ENCODE measurements at regions not wholly inside any gene's neighbourhood (a gene's known extent, or its start where the extent isn't known, plus 50 kb on each side); places are given as distances from the start of the nearest gene placed in this dataset.
A peak's percentile ranks its signal among the peaks of the same experiment; 100 is the strongest.
"Not testable (repeated sequence)": the region's sequence is repeated elsewhere in the genome, so short reads cannot be mapped to it uniquely, and the experiment has no call there.

DNA sequence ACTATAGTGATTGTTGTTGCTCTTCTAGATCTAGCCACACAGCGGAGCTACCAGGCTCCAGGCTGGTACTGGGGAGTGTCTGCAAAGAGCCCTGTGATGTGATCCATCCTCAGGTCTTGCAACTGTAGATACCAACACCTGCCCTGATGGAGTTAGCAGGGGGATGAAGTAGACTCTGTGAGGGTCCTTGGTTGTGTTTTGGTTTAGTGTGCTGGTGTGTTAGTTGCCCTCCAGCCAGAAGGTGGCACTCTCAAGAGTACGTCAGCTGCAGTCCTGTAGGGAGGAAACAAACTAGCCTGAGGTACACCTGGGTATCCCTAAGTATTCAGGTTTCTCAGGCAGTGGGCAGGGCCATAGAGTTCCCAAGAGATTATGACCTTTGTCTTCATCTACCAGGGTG lies 81.2 kb upstream of the TMPRSS2 start:
- DNase-seq (ENCODE audit: low spot score), result no peak

DNA sequence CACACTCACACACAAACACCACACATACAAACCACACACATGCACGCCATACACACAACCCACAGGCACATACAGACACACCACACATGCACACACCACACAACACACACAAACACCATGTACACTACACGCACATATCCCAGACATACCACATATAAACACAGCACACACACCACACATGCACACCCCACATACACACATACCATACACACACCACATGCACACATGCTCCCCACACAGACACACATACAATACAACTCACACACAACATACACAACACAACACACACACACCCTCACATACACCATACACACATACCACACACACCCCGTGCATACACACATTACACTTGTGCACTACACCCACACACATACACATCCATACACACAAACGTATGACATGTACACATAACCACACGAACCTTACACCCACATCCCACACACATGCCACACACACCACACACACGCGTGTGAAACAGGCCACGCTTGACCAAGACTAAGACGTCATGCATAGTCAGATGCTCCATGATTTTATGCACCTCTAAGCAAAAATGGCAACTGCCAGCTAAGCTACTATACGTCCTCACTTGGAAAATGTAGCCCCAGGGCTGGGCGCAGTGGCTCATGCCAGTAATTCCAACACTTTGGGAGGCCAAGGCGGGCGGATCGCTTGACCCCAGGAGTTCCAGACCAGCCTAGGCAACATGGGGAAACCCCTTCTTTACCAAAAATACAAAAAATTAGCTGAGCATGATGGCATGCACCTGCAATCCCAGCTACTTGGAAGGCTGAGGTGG lies 77.4 kb upstream of the TMPRSS2 start:
- DNase-seq (ENCODE audit: low spot score), result no peak

DNA sequence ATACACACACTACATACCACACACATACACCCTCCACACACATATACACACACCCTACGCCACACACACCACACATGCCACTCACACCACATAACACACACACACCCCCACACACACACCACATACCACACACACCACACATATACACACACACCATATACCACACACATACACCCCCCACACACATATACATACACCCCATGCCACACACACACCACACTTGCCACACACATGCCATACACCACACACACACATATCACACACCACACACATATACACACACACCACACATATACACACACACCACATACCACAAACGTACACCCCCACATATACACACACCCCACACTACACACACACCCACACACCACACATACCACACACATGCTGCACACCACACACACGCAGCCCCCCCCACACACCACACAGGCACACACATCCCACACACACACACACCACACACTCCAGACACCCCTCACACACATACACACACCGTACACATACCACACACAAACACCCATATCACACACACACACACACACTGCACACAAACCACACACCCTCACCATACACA lies 76.7 kb upstream of the TMPRSS2 start:
- no peak for DNase-seq (ENCODE audit: low spot score)

DNA sequence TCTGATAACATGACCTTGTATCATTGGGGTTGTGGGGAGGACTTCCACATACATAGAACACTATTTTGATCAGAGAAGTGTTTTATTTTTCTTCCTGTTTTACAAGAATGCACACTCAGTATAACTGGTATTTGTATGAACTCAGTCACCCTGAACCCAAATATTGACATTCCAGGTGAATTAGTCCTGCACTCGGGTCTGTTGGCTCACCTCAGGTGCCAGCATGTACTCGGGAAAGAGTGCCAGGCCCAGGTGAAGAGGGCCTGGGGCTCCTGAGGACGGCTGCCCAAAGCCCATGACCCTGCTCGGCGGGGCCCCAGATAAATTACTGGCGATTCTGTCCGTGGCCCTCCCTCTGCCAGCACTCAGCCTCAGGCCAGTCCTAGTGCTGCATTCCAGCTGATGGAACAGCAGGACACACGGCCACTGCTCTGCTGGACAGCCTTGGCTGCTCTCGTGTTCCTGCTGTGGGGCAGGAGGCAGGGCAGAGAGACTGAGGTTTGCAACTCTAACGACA lies 75.4 kb upstream of the TMPRSS2 start:
- DNase-seq (ENCODE audit: low spot score), result peak; percentile 30

DNA sequence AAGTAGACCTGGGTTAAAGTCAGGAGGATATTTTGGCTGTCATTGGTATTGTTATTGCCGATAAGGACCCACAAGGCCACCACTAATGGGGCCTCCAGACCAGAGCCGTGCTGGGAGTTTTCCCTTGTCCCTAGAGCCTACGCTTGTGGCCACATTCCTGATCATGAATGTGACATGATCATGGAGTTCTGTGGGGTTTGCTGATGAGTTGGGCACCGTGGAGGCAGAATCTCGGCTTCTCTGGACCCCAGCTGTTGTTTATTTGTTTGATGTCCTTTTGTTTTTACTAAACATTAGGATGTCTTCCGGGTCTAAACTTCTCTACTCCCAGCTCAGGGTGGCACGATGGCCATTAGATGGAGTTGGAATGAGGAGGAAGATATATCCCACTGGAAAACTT lies 74.9 kb upstream of the TMPRSS2 start:
- no peak for DNase-seq (ENCODE audit: low spot score)

DNA sequence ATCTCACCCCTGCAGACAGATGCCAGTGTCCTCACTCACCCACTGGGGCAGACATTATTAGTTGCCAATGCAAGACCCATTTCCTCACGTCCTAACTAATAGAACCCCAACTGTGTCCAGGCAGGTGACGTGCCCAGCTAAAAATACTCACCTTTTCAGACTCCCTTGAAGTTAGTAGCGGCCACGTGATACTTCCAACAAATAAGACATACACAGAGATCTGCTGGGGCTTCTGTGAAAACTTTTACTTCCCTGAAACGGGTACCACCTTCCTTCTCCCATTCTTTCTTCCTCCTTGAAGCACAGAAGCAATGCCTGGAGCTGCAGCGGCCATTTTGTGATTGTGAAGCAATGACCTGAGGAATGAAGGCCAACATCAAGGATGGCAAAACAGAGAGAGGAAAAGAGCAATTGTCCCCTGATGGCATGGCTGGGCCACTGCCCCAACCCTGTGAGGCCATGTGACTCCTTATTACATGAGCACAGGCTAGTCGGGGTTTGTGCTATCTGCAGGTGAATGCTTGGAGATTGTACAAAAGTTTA lies 74.4 kb upstream of the TMPRSS2 start:
- no peak for DNase-seq (ENCODE audit: low spot score)

DNA sequence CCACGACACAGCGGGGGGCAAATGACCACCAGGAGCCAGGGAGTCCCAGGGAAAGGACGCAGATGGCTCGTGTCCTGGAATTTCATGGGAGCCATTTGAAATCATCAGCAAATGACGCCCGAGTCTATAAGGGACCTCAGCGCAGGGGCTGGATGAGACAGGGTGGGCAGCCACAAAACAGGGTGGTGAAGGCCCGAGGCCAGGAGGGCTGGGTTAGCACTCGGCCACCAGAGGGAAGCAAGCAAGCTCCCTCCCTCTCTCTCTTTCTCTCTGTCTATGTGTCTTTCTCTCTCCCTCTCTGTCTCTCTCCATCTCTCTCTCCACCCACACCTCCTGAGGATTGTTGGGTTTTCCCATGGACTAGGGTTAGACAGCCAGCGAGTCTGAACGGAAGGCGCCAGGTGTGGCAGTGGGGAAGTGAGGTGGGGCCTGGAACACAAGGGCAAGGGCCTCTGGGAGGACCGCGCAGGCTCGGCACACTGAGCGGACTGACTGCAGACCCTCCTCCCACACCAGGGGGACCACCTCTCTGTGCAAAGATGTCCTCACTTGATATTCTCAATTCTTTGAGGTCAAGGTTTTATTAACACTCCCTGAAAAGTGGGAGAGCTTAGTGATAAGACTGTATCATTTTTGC lies 73.8 kb upstream of the TMPRSS2 start:
- no peak for DNase-seq (ENCODE audit: low spot score)

DNA sequence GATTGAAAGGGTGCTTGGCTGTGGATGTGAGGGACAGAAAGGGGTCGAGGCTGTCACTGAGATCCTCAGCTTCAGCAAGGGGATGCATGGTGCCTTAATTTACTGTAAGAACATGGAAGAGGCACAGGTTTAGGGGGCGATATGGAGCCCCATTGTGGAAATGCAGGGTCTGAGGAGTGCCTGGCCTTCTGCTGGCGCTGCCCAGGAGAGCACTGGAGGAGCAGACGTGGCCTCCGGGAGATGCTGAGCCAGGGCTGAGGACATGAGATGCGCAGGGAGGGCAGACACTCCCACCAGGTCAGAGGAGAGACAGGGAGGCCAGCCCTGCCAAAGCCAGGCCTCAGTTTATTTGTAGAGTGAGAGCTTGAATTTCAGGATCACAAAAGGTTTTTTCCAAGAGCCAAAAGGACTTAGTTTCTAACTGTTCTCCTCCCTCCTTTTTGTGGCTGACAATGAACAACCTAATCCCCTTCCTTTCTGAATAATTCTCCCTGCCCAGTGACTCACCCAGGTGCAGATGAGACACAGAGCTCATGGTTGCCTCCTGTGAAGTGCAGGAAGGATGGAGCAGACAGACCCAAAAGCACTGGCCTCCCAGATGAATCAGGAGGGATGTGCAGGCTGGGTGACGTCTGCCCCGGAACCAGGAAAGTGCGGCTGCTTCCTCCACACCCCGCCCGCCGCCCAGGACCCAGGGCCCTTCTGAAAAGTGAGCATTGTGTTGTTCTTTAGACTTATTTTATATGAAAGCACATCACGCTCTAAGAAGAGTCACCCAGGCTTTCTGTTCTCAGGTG lies 73.0 kb upstream of the TMPRSS2 start:
- DNase-seq (ENCODE audit: low spot score), result no peak

DNA sequence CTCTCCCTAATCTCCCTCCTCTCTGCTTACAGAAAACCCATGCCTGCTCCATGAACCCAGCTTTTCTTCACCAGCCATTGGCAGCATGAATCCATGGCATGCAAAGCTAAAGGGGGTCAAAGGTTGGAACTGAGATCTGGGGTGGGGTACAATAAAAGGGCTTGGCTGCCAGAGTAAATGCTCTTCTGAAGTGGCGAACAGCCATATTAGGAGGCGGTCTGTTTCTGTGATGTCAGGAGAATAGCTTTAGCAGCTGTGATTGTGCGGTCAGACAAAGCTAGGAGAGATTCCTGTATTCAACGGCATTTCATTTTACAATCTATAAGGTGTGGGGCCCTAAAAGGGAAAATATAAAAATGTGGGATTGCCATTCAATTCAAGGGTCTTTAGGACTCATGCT lies 71.7 kb upstream of the TMPRSS2 start:
- no peak for DNase-seq (ENCODE audit: low spot score)

DNA sequence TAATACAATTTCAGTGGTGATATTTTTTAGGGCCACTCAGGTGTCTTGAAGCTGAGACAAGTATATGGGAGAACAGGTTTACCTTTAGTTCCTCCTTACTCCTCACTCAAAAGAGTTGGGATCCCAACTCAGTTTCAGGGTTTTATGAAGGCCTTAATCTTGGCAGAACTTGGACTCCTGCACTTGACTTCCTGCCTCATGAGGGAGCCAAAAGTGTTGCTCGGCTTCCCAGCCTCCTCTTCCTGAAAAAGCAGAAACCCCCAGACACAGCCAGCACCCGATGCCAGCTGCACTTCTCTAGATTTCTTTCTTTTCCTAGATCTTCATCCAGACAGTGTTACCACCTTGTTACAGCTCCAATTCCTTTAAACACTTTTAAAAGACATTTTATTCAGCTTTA lies 70.8 kb upstream of the TMPRSS2 start:
- DNase-seq (ENCODE audit: low spot score), result no peak

DNA sequence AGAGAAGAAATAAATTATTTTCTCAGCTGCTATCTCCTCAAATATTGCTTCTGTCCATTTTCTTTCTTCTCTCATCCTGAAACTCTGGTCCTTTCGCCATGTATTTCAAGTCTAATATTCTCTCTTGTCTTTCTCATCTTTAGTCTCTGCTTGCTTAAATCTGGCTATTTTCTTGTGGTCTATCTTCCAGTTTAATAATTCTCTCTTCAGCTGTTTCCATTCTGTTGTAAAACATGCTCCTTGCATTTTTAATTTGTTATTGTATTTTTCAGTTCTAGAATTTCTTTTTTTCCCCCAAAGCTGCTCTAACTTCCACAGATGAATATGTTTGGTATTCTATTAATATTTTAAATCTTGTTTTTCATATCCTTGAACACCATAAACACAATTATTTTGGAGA lies 70.1 kb upstream of the TMPRSS2 start:
- no peak for DNase-seq (ENCODE audit: low spot score)

DNA sequence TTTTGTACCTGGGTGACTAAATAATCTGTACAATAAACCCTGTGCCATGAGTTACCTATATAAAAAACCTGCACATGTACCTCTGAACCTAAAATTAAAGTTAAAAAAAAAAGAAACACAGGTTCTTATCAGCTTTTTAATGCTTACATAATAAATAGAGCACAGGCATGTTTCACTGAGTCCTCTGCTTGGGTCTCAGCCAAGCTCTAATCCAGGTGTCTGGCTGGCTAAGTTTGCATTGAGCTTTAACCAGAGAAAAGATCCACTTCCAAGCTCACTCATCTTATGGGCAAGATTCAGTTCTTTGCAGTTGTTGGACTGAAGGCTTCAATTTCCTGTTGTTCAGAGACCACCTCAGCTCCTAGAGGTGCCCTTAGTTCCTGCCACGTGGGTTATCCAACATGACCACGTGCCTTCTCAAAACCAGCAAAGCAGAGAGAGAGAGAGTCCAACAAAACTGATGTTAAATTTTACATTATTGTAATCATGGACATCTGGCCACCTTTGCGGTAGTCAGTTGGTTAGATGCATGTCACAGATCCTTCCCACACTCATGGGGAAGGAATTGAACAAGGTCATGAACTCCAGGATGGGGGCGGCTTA lies 68.2 kb upstream of the TMPRSS2 start:
- DNase-seq (ENCODE audit: low spot score), result no peak

DNA sequence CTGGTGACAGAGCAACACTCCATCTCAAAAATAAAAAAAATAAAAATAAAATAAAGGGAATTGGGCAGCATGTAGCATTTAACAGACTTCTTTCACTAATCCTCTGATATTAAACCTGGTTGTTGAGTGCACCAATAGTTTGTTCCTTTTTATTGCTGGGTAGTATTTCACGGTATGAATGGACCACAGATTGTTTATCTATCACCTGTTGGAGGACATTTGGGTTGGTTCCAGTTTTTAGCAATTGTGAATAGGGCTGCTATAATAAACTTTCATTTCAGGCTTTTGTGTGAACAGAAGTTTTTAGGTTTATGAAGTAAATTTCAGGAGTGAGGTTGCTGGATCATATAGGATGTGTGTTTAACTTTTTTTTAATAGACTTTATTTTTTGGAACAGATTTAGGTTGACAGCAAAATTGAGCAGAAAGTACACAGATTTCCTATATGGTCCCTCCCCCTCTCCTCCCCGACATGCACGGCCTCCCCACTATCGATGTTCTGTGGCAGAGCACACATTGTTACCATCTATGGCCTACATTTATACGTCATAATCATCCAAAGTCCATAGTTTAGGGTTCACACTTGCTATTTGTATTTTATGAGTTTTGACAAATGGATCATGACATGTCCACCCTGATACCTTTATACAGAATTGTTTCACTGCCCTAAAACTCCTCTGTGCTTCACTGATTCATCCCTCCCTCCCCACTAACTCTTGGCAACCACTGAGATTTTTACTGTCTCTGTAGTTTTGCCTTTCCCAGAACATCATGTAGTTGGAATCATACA lies 66.1 kb upstream of the TMPRSS2 start:
- DNase-seq (ENCODE audit: low spot score), result no peak

DNA sequence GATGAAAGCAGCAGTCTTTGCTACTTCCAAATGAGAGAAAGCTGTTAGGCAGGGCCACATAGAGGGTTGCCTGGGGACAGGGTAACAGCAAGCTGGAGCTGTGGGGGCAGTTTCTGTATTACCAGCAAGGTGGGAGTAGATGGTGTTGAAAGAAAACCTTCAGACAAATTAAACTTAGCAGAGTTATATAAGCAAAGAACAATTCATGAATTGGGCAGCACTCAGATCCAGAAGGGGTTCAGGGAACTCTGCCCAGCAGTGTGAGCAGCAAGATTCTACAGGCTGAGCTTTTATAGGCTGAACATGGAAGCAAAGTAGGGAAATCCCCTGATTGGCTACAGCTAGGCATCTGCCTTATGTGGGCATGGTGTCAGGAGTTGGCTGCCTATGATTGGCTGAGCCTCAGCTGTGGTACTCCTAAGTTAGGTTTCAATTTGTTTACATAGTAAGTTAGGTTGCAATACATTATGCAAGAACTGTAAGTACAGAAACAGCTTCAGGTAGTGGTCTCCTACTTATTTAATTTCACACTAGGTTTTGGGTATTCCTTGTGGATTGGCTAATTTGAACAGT lies 64.1 kb upstream of the TMPRSS2 start:
- no peak for DNase-seq (ENCODE audit: low spot score)

DNA sequence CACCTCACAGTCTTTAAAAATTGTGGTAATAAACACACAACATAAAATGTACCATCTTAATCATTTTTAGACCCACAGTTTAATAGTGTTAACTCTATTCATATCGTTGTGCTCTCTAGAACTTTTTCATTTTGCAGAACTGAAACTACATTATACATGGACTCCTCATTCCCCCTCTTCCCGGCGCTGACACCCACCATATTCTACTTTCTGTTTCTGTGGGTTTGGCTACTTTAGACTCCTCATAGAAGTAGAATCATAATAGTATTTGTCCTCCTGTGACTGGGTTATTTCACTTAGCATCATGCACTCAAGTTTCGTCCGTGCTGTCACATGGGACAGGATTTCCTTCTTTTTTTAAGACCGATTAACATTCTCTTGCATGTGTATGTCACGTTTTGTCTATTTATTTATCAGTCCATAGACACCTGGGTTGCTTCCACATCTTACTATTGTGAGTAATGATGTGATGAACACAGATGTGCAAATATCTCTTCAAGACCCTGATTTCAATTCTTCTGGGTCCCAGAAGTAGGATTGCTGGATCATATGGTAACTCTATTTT lies 62.9 kb upstream of the TMPRSS2 start:
- DNase-seq (ENCODE audit: low spot score), result no peak

DNA sequence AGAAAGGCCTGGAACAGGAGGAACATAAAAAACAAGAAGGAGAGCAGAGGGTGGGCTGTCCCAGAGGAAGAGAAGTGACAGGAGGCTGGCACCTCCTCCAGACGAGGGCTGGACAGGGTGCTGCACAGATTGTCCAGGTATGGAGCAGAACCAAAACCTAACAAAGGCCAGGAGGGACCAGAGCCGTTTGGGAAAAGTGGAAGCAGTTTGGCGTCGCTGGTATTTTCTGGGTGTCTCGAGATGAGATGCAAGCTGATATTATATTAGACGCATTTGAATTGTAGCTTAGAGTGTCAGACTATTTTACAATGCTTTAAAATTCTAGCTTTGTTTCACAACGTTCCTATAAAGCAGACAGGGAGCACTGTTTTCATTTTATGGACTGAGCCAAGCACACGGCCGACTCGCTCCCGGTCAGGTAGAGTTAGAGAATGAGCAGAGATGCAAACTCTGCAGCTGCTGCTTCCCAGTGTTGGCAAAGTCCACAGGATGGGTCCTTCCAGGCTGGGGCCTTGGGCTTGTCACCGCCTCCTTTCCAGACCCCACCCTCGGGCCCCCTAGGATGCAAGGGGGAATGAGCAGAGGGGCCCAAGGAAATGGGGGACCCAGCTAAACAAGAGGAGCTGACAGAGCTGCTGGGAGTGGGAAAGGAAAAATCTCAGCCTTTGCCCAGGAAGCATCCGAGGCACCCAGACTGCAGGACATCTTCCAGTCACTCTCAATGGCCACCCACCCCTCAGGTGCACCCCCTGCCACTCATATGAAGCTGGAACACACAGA lies 60.8 kb upstream of the TMPRSS2 start:
- DNase-seq (ENCODE audit: low spot score), result no peak

DNA sequence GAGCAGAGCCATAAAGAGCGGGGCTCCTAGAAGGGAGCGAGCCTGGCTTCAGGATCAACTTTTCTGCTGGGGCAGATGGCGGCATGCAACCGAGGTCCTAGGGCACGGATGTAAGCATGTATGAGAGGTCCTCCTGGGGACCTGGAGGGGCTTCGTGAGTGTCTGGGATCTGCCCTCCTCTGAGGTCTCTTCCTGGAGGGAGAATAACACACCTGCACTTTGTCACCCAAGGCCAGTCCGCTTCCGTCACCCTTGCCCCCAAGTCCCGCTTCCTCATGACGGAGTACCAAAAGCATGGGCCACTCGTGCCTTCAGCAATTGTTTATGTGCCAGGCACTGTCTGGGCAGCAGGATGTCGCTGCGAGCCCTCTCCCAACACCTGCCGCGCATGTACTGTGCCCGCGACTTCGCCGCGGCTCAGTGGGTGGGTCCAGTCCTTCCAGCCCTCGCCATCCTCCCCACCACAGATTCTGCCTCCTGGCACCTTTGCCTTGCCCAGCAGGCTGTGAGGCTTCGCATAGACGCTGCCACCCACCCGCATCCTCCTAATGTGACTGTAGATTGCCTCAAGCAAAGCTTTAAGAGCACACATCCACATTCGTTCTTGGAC lies 60.0 kb upstream of the TMPRSS2 start:
- DNase-seq (ENCODE audit: low spot score), result no peak

DNA sequence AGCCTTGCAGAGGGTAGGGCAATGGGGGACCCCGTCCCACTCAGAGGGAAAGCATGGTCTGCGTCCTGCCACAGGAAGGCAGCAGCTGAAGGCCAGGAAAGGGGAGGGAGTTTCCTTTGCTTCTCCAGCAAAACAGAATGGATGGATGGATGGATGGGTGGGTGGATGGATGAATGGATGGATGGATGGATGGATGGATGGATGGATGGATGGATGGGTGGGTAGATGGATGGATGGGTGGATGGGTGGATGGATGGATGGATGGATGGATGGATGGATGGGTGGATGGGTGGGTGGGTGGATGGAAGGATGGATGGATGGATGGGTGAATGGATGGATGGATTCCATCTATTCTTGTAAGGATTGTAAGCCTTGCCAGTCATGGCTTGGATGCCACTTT lies 59.3 kb upstream of the TMPRSS2 start:
- not testable (repeated sequence) for DNase-seq (ENCODE audit: low spot score)

DNA sequence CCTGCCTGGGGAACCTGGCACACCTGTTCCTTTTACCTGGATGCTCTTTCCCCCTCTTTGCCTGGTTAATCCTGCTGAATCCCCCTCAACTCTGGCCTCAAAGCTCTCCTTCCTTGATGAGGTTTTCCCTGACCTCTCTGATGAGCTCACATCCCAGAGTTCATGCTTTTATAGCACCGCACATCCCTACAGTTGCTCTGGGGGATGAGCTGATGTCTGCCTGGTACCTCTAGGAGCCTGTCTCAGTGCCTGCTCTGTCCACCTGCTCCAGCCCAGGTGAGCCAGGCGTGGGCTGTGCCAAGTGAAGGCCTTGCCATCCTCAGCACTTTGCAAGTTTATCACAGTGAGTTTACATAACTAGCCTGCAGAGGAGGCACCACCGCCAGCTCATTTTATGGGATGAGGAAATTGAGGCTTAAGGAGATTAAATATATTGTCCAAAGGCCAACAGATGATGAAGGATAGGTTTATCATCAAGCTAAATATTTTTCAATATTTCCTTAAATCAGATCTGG lies 58.6 kb upstream of the TMPRSS2 start:
- no peak for DNase-seq (ENCODE audit: low spot score)

Data from AG08396 (cell line).